HG03354 (cell line): ENCODE measurements at regions not wholly inside any gene's neighbourhood (a gene's known extent, or its start where the extent isn't known, plus 50 kb on each side); places are given as distances from the start of the nearest gene placed in this dataset.
A peak's percentile ranks its signal among the peaks of the same experiment; 100 is the strongest.

Experiments used
- ATAC-seq: cut with Tn5 transposase; IDR thresholded peaks from one replicate; pipeline ENCODE4 v1.9.1; 2021; ENCODE audit warnings: mild to moderate bottlenecking; ENCODE audit not compliant: unreplicated experiment, poor library complexity, severe bottlenecking

- no peak for ATAC-seq
Measured at GRCh38 chr5:168120401-168121137, 170.9 kb upstream of the WWC1 start.

DNA sequence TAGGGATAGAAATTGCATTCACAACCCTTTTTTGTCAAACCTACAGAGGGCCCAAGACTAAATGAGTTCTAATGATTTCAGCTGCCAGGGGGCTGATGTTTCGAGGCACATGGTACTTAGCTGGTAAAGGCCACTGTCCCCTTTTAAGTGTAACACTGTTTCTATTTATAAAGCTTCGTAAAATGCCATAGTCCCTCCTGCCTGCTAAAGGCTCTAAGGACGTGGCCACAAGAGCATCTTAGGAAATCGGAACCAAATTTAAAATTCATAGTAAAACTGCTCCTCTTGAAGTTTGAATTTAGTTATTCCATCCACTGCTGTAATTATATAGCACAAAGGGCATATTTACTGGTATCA lies 170.3 kb upstream of the WWC1 start:
- no peak for ATAC-seq

DNA sequence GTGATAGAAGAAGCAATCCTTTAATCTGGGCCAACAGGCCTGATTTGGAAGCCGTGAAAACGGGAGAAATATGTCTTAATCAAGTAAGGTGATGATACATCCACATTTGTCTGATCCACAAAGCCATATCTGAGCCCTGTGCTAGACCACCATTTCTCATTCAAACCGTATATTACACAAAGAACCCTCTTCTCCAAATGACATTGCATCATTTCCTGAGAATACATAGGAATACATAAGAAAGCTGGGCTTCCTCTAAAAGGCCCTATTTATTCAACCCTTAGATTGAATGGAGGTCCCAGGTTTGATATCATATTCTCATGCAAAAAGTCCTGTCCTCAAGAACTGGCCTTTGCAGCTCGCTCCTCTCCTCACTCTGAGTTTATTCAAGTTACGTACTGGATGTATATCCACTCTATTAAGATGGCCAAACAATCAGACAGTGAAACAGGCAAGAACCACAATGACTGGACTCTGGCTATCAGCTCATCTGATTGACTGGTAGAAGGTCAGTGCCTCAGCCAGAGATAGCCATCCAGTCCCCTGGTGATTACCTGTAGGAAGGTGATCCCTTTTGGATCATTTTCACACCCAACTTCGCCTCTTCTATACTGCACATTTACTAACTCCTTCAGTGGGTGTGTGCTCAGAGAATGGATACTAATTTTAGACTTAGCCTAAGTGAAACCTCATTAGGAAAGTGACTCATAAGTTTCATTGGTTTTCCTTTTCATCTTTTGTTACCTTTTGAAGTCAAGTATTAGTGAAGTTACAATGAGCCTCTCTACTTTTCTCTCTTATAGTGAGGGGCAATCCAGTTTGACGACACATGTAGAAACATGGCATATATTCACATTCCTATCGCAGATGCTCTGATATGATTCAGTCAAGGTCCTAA lies 167.6 kb upstream of the WWC1 start:
- peak; percentile 86 for ATAC-seq

DNA sequence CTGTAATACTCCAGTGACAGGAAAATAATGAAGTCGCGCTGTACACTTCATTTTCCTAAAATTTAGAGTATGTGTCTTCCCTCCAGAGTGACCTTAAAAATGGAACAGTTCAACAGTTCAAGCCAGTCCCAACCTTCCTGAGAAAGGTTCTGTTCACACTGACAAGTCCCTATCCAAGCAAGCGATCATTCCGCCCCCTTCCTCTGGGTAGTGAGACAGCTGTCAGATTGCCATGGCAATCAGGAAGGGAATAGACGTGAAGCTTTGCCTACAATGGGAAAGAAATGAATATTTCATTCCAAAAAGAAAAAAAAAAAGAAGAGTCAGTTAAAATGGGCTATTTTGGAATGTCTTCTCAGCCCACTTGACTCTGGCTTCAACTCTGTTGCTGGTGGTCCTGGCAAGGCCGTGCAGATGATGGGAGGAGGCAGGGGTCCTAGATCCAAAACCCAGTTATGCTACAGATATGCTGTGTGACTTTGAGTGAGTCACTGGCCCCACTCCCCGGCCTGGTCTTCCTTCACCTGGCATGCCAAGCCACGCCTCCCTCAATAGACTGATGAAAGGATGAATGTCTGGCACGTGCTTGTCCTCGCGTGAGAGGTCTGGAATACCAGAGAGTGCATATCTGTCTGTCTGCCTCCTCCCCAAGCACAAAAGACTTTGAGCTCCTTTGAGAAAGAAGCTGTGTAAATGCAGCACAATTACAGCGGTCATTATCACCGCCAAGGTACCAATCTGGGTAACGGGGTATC lies 165.8 kb upstream of the WWC1 start:
- ATAC-seq = no peak

DNA sequence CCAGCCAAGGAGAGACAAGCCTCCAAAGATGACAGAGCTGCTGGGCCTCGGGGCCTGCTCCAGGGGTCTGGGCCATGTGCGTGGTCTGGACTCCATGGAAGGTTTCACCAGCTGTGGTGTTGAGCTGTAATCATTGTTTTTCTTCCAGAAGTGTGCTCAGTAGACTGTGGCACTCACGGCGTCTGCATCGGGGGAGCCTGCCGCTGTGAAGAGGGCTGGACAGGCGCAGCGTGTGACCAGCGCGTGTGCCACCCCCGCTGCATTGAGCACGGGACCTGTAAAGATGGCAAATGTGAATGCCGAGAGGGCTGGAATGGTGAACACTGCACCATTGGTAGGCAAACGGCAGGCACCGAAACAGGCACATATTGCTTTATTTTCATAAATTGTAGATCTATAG lies 164.8 kb upstream of the WWC1 start:
- ATAC-seq = no peak

DNA sequence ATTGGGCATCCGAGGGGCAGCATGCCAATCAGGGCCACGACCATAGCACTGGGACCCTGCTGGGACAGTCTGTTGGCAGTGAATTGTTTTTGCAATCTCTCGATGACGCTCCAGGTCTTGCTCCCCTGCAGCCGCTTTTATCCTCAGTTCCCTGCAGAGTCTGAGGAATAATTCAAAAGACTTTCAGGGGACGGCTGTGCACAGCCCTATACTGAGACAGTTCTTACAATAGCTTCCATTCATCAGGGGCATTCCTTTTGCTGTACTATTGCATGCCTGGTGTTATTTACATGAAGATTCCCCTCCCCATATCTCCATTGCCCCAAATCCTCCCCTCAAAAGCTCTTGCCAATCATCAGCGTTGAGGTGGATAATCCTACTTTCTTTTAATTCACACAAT lies 163.3 kb upstream of the WWC1 start:
- ATAC-seq = no peak

DNA sequence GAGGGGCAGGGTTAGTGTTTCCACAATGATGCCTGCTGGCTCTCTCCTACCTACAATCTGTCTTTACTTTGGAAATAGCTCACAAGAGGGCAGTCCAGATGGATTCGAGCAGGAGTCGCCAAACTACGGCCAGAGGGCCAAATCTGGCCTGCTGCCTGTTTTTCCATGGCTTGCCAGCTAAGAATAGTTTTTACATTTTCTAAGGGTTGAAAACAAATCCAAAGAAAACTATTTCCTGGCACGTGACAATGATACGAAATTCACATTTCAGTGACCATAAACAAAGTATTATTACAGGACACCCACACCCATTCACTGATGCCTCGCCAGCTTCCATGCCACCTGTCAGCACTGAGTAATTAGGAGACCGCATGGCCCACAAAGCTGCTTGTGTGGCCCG lies 162.9 kb upstream of the WWC1 start:
- ATAC-seq = no peak

DNA sequence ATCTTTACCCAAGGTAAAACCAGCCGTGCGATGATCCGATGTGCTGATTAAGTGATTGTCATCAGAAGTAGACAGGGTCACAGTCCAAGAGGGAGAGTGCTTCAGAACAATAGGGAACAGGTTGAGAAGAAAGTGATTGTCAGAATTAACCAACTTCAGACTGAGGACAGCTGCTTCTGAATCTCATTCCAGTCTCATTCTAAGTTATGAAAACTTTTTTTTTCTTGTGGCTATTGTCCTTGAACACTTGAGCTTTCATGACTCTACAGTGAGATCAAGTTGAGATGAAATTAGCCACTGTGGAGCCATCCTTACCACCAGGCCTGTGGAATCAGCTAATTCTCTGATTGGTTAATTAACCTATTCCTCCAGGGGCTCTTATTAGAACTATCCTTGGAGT lies 159.9 kb upstream of the WWC1 start:
- no peak for ATAC-seq

DNA sequence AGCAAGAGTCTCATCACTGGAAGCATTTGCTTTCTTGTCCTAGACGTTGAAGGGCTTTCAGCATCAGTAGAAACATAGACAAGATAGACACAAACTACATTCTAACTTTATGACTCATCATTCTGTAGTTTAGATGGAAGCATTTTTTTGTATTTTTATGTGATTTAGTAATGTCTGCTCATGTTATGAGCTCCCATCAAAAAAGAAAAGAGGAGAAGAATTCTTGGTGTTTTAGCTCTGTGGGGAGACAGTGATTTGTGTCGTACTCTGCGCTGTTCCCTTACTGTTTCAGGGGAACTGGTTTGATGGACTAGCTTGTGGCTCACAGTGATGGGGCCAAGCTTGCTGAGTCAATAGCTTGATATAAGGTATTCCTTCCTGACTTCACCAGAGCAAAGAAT lies 159.2 kb upstream of the WWC1 start:
- ATAC-seq = no peak

GRCh38 chr5:168135897-168136296 lies 155.5 kb upstream of the WWC1 start:
- peak; percentile 93 for ATAC-seq

DNA sequence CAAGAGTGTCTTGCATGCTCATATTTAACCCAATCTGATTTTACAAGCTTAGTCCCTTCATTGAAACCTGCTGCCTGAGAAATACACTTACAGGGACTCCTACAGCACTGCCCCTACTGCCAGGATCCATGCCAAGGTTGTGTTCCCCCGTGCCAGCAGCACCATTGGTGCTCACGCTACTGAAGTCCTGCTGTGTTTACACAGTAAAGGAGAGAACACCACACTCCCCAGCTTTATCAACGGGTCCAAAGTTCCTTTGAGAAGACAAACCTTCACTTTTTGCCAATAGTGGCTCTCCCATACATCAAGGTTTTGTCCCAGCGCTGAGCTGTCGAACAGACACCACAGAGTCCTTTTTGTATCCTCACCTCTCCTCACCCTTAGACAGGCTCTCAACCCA lies 155.1 kb upstream of the WWC1 start:
- peak; percentile 21 for ATAC-seq

DNA sequence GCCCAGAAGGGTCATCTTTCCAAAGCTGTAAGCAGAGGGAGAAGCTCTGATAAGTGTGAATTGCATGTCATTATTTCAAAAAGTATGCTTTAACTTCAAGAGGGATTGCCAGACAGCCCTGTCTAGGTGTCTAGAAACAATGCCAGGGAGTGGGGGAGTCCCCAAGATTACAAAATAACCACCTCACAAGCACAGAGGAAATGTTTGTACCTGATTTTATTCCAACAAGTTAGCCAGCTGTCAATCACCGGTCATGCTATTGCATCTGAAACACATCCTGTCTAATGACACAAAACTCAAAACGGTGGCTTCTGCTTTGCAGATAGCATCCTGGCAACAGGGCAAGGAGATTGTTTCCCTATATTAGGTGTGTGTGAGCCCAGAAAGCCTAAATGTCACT lies 154.2 kb upstream of the WWC1 start:
- ATAC-seq = peak; percentile 57

DNA sequence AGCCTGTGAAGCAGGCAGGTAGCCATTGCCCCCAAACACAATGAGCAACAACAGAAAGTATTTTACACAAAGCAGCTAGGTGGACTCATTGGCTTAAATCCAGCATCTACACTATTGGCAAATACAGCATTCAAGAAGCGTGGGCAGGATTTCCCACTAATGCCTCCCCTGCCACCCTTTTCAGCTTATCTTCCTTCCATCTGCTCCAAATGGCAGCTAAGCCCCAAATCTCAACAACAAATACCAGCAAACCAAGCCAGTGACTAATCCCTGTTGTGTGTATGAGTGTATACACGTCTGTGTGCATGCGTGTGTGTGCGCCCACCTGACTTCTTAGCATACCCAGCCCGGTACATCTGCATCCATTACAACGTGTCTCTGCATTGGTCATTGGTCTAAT lies 151.2 kb upstream of the WWC1 start:
- no peak for ATAC-seq

DNA sequence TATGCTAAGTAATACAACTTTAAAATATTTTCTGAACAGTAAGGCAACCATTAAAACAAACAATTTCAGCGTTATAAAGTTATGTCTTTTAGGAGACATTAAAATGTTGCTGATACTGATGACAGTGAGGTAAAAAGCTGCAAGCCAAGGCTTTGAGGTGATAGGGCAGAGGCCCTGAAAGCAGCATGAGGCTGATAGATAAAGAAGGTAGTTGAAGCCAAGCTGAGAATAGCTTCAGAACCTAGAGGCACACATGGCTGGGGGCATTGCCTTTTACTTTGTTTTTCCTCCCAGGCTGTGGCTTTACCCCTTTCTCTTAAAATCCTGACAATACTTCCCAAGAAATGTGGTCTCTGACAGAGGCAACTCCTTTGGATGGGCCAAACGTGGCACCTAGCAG lies 149.0 kb upstream of the WWC1 start:
- no peak for ATAC-seq

DNA sequence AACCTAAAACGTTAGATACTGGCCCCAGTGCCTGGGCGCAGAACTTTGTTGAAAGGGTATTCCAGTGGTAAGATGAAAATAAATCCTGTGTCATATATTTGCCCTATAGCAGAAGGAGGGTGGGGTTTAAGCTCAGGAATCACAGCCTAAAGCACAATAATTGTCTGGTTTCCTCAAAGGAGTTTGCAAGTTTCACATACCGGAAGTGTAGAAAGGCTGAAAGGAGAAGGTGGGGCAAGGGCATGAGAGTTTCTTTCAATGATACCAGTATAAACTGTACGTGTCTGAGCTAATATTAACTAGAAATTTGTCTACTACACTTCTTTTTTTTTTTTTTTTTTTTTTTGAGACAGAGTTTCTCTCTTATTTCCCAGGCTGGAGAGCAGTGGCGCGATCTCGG lies 147.9 kb upstream of the WWC1 start:
- peak; percentile 65 for ATAC-seq

DNA sequence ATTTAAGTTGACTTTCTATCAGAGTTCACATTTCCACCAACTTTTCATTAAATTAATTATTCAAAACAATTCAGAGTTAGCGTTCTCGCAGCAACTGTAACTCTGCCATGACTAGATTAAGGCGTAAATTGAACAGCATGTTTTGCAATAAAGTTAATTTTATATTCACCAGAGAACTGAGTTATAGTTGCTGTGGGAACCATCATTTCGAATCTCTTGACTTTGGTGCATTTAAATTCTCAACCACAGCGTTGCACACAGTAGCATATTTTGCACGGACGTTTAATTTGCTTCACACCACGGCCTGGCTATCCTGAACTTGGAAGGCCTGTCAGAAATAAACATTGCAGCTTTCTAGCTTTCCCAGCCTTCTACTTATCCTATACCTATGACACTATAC lies 144.3 kb upstream of the WWC1 start:
- no peak for ATAC-seq

GRCh38 chr5:168147568-168148360 lies 143.7 kb upstream of the WWC1 start:
- no peak for ATAC-seq

- no peak for ATAC-seq
Measured at GRCh38 chr5:168151041-168151440, 140.4 kb upstream of the WWC1 start.

DNA sequence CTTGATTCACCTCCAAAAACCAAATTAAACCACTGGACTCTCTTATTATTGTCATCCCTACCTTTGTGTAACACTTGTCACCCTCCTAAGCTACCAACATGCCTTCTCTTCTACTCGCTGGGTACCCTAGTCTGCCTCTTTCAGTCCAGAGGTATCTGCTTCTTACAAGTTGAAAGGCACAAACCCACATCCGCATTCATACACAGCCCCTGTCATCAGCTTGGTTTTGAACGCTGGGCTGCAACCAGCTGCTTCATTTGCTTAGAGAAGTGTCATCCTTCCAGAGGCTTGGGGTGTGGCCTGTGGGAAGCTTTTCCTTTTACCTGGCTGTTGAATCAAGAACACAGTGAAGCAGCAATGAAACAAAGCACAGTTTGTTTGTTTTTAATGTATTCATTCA lies 138.8 kb upstream of the WWC1 start:
- no peak for ATAC-seq
